ENCODE measurements at regions not wholly inside any gene's neighbourhood (a gene's known extent, or its start where the extent isn't known, plus 50 kb on each side); places are given as distances from the start of the nearest gene placed in this dataset.

DNA sequence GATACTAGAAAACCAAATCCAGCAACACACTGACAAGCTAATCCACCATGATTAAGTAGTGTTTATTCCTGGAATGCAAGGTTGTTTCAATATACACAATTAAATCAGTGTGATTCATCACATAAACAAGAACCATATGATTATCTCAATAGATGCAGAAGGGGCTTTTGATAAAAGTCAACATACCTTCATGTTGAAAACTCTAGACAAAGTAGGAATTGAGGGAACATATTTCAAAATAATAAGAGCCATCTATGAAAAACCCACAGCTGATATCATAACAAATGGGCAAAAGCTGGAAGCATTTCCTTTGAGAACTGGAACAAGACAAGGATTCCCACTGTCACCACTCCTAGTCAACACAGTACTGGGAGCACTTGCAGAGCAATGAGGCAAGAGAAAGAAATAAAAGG, 213.6 kb upstream of the CSNK1A1L start:
- TF ChIP-seq, protein P1, sequence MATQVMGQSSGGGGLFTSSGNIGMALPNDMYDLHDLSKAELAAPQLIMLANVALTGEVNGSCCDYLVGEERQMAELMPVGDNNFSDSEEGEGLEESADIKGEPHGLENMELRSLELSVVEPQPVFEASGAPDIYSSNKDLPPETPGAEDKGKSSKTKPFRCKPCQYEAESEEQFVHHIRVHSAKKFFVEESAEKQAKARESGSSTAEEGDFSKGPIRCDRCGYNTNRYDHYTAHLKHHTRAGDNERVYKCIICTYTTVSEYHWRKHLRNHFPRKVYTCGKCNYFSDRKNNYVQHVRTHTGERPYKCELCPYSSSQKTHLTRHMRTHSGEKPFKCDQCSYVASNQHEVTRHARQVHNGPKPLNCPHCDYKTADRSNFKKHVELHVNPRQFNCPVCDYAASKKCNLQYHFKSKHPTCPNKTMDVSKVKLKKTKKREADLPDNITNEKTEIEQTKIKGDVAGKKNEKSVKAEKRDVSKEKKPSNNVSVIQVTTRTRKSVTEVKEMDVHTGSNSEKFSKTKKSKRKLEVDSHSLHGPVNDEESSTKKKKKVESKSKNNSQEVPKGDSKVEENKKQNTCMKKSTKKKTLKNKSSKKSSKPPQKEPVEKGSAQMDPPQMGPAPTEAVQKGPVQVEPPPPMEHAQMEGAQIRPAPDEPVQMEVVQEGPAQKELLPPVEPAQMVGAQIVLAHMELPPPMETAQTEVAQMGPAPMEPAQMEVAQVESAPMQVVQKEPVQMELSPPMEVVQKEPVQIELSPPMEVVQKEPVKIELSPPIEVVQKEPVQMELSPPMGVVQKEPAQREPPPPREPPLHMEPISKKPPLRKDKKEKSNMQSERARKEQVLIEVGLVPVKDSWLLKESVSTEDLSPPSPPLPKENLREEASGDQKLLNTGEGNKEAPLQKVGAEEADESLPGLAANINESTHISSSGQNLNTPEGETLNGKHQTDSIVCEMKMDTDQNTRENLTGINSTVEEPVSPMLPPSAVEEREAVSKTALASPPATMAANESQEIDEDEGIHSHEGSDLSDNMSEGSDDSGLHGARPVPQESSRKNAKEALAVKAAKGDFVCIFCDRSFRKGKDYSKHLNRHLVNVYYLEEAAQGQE (IDR thresholded peaks at IDR 0.05; ENCODE audit: low read depth) = no peak
- TF ChIP-seq, protein P2, sequence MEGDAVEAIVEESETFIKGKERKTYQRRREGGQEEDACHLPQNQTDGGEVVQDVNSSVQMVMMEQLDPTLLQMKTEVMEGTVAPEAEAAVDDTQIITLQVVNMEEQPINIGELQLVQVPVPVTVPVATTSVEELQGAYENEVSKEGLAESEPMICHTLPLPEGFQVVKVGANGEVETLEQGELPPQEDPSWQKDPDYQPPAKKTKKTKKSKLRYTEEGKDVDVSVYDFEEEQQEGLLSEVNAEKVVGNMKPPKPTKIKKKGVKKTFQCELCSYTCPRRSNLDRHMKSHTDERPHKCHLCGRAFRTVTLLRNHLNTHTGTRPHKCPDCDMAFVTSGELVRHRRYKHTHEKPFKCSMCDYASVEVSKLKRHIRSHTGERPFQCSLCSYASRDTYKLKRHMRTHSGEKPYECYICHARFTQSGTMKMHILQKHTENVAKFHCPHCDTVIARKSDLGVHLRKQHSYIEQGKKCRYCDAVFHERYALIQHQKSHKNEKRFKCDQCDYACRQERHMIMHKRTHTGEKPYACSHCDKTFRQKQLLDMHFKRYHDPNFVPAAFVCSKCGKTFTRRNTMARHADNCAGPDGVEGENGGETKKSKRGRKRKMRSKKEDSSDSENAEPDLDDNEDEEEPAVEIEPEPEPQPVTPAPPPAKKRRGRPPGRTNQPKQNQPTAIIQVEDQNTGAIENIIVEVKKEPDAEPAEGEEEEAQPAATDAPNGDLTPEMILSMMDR (IDR thresholded peaks at IDR 0.05 in 2 of 3, conservative IDR thresholded peaks at IDR 0.05 in 1 of 3; ENCODE audit: borderline replicate concordance in 1 of 3, insufficient read depth in 1 of 3, low read depth in 2 of 3, low read length in 2 of 3) = no peak
- TF ChIP-seq EZH2 (IDR thresholded peaks at IDR 0.05) (no peak), POLR2A (IDR thresholded peaks at IDR 0.05; ENCODE audit: borderline replicate concordance, extremely low read depth, insufficient read depth, insufficient read length) (no peak)

All from HCT116 (cell line).